ENCODE measurements at regions not wholly inside any gene's neighbourhood (a gene's known extent, or its start where the extent isn't known, plus 50 kb on each side); places are given as distances from the start of the nearest gene placed in this dataset.

- Mint-ChIP-seq H3K36me3 (no peaks in the 10 kb centered on the region), H3K9me3 (no peaks in the 10 kb centered on the region), H3K4me1 (peaks cover 0 to 2% (median 0%) of the 10 kb centered on the region in 7 donors), H3K27ac (no peak overlapping the region), H3K27me3 (peaks cover 0 to 13% (median 3%) of the 10 kb centered on the region in 5 donors), H3K4me3 (no peak overlapping the region)
- Histone ChIP-seq H3K27me3 (ENCODE audit: control insufficient read depth in 2 of 2, insufficient read depth in 2 of 2, low read length in 2 of 2) (no peaks in the 10 kb centered on the region), H3K36me3 (ENCODE audit: control insufficient read depth in 2 of 3, insufficient read depth in 3 of 3, low read length in 3 of 3) (no peaks in the 10 kb centered on the region), H3K9me3 (ENCODE audit: control insufficient read depth in 2 of 3, low read length in 3 of 3) (no peaks in the 10 kb centered on the region), H3K27ac (ENCODE audit: low read depth, low read length) (no peak overlapping the region), H3K4me1 (ENCODE audit: control insufficient read depth in 2 of 2, insufficient read depth in 2 of 2, low read length in 2 of 2) (no peaks in the 10 kb centered on the region), H3K4me3 (ENCODE audit: low read length) (no peak overlapping the region)
- DNase-seq (no peak), ATAC-seq (no peak)
- CTCF ChIA-PET, result no interaction called here
- POLR2A ChIA-PET, result no interaction called here
- intact Hi-C loops (cut with micrococcal nuclease), result no loop called here
Measured at GRCh38 chr6:56694002-56694401, 51.3 kb upstream of the DST start.

- Mint-ChIP-seq H3K36me3 (no peaks in the 10 kb centered on the region), H3K9me3 (no peaks in the 10 kb centered on the region), H3K4me3 (no peak overlapping the region), H3K4me1 (peaks cover 0 to 2% (median 0%) of the 10 kb centered on the region in 7 donors), H3K27ac (no peak overlapping the region), H3K27me3 (peaks cover 0 to 18% (median 0%) of the 10 kb centered on the region in 5 donors)
- intact Hi-C loops (cut with micrococcal nuclease), result no loop called here
- ATAC-seq (no peak), DNase-seq (no peak)
- ChIA-PET CTCF (no interaction called here), POLR2A (no interaction called here)
- Histone ChIP-seq H3K36me3 (ENCODE audit: control insufficient read depth in 2 of 3, insufficient read depth in 3 of 3, low read length in 3 of 3) (no peaks in the 10 kb centered on the region), H3K9me3 (ENCODE audit: control insufficient read depth in 2 of 3, low read length in 3 of 3) (no peaks in the 10 kb centered on the region), H3K4me3 (ENCODE audit: low read length) (no peak overlapping the region), H3K4me1 (ENCODE audit: control insufficient read depth in 2 of 2, insufficient read depth in 2 of 2, low read length in 2 of 2) (no peaks in the 10 kb centered on the region), H3K27me3 (ENCODE audit: control insufficient read depth in 2 of 2, insufficient read depth in 2 of 2, low read length in 2 of 2) (no peaks in the 10 kb centered on the region), H3K27ac (ENCODE audit: low read depth, low read length) (no peak overlapping the region)
Measured at GRCh38 chr6:56693246-56693607, 50.5 kb upstream of the DST start.

GRCh38 chr6:56692523-56693245 is 50.0 kb upstream of the DST start:
- Histone ChIP-seq H3K4me3 (ENCODE audit: low read length) (no peak overlapping the region), H3K4me1 (ENCODE audit: control insufficient read depth in 2 of 2, insufficient read depth in 2 of 2, low read length in 2 of 2) (no peaks in the 10 kb centered on the region), H3K9me3 (ENCODE audit: control insufficient read depth in 2 of 3, low read length in 3 of 3) (no peaks in the 10 kb centered on the region), H3K36me3 (ENCODE audit: control insufficient read depth in 2 of 3, insufficient read depth in 3 of 3, low read length in 3 of 3) (no peaks in the 10 kb centered on the region), H3K27me3 (ENCODE audit: control insufficient read depth in 2 of 2, insufficient read depth in 2 of 2, low read length in 2 of 2) (no peaks in the 10 kb centered on the region), H3K27ac (ENCODE audit: low read depth, low read length) (no peak overlapping the region)
- intact Hi-C loops (cut with micrococcal nuclease), result no loop called here
- H3K27me3 Mint-ChIP-seq, result peaks cover 0 to 18% (median 0%) of the 10 kb centered on the region in 5 donors
- H3K4me3 Mint-ChIP-seq, result no peak overlapping the region
- ATAC-seq, result peak; percentile 27
- no peak for DNase-seq
- no peaks in the 10 kb centered on the region for H3K36me3 Mint-ChIP-seq
- peaks cover 0 to 2% (median 0%) of the 10 kb centered on the region in 7 donors for H3K4me1 Mint-ChIP-seq
- H3K27ac Mint-ChIP-seq, result no peak overlapping the region
- ChIA-PET CTCF (no interaction called here), POLR2A (no interaction called here)
- H3K9me3 Mint-ChIP-seq, result no peaks in the 10 kb centered on the region
